RWPE1 (cell line): ENCODE measurements at regions not wholly inside any gene's neighbourhood (a gene's known extent, or its start where the extent isn't known, plus 50 kb on each side); places are given as distances from the start of the nearest gene placed in this dataset.

Experiments used
- CTCF ChIA-PET: fragments of 350-600 bp; sonication (Branson Sonifier 250); formaldehyde crosslinking; extraction: SDS; loops from one replicate; lab custom pipeline; 2021; lab: Yijun Ruan, JAX
- POLR2A ChIA-PET: fragments of 400-600 bp; formaldehyde crosslinking; extraction: SDS; loops from one replicate; lab custom pipeline; 2020; ENCODE audit warnings: antibody characterized with exemption; ENCODE audit not compliant: low non-redundant PET; lab: Yijun Ruan, JAX
- DNase-seq: peaks from one replicate; pipeline ENCODE4 v3.0.0; 2012; ENCODE audit warnings: low spot score
- H3K27ac ChIP-seq: fragments of 450-650 bp; 2 replicates; pipeline ENCODE4 v1.5.1; 2017
- CTCF ChIP-seq: fragments of 450-650 bp; conservative IDR thresholded peaks from 2 replicates; pipeline ENCODE4 v1.5.1; 2017; ENCODE audit warnings: low read depth, mild to moderate bottlenecking

- H3K27ac ChIP-seq, result no peak overlapping the region
- ChIA-PET POLR2A (no interaction called here), CTCF (interaction anchor here (0.6 kb wide), 1 partner anchor 110 kb away, joined by 5 read pairs; no protein-coding TSS in a partner anchor)
- DNase-seq, result no peak
- no peak for TF ChIP-seq CTCF
Measured at GRCh38 chr3:176724394-176724759, 472.9 kb downstream of the TBL1XR1 start.

DNA sequence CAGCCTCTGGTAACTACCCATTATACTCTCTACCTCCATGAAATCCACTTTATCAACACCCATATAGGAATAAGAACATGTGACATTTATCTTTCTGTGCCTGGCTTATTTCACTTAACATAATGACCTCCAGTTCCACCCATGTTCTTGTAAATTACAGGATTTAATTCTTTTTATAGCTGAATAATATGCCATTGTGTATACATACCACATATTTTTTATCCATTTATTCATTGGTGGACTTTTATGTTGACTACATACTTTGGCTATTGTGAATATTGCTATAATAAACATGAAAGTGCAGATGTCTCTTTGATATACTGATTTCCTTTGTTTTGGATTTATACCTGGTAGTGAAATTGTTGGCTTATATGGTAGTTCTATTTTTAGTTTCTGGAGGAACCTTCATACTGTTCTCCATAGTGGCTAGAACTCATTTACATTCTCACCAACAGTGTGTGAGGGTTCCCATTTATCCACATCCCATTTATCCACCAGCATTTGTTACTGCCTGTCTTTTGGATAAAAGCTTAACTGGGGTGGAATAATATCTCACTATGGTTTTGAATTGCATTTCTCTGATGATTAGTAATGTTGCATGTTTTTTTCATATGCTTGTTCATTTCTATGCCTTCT, 473.4 kb downstream of the TBL1XR1 start:
- POLR2A ChIA-PET, result no interaction called here
- no peak for TF ChIP-seq CTCF
- DNase-seq, result no peak
- CTCF ChIA-PET, result interaction anchor here (0.6 kb wide), 1 partner anchor 111 kb away, joined by 5 read pairs; no protein-coding TSS in a partner anchor
- no peak overlapping the region for H3K27ac ChIP-seq

GRCh38 chr3:176714034-176714433, 483.2 kb downstream of the TBL1XR1 start:
- no peak for DNase-seq
- ChIA-PET CTCF (no interaction called here), POLR2A (no interaction called here)
- H3K27ac ChIP-seq, result no peak overlapping the region
- no peak for TF ChIP-seq CTCF

DNA sequence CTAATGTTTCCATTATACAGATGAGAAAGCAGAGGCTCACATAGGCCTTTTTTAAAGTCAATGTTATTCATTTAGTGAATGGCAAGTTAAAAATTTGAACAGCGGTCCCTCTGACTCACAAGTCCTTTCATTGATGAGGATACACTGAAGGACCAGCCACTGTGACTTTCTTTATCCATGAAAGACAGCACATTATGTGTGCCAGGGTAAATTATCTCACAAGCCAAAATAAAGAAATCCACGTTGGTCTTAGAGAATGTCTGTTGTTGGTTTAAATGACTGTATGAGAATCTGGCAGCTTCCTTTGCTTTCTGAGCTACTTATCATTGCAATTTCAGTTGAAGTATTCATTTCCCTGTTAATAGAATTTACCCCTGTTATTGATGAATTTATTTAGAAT, 485.1 kb downstream of the TBL1XR1 start:
- TF ChIP-seq CTCF, result no peak
- no peak overlapping the region for H3K27ac ChIP-seq
- POLR2A ChIA-PET, result no interaction called here
- CTCF ChIA-PET, result no interaction called here
- DNase-seq, result no peak

DNA sequence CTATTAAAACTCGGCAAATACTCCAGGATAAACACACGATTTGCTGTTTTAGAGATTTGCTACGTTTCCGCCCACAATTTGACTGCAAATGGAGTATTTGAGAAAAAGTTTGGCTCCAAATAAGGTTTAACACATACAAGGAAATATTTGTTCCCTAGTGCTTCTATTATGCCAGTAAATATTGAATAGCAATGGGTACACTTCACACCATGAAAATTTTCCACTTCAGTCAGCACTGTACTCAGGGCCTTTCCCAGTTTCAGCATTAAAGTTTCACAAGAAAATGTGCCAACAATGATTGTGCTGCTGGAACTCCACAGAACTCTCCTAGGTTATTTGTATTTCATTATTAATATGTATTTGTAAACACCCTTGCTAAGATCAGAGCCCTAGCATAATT, 498.0 kb downstream of the TBL1XR1 start:
- POLR2A ChIA-PET, result no interaction called here

DNA sequence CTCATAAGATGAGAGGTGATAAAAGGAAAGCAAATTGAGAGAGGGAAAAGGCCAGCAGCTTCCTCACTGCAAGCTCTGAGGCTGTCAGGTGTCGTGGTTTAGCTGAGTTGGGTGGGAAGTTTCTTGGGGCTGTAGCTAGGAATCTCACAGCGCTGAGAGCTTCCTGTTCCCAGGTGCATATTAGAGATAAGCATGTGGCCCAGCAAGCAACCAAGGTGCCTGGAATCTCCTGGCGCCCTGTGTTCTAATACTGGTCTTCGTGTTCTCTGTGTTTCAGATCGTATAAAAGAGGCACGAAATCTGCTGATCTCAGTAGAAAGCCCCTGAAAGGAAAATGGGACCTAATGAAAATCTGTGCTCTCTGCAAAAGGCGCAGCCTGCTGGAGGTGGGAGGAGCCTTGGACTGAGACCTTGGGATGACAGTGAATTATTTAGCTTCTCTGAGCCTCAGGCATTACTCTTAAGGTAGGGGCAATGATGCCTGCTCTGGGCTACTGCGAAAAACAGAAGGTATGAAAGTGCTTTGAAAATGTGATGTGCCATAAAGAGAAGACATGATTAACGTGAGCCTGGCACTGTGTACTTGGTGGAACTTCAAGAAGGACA, 499.9 kb downstream of the TBL1XR1 start:
- CTCF ChIA-PET, result interaction anchor here (0.7 kb wide), 1 partner anchor 105 kb away, joined by 3 read pairs; no protein-coding TSS in a partner anchor
- H3K27ac ChIP-seq, result no peak overlapping the region
- POLR2A ChIA-PET, result no interaction called here
- TF ChIP-seq CTCF, result no peak
- DNase-seq, result no peak

More for the DNA sequence above, 498.0 kb downstream of the TBL1XR1 start:
- CTCF ChIA-PET, result no interaction called here
- DNase-seq, result no peak
- no peak overlapping the region for H3K27ac ChIP-seq
- no peak for TF ChIP-seq CTCF
